ENCODE measurements at regions not wholly inside any gene's neighbourhood (a gene's known extent, or its start where the extent isn't known, plus 50 kb on each side); places are given as distances from the start of the nearest gene placed in this dataset.

DNA sequence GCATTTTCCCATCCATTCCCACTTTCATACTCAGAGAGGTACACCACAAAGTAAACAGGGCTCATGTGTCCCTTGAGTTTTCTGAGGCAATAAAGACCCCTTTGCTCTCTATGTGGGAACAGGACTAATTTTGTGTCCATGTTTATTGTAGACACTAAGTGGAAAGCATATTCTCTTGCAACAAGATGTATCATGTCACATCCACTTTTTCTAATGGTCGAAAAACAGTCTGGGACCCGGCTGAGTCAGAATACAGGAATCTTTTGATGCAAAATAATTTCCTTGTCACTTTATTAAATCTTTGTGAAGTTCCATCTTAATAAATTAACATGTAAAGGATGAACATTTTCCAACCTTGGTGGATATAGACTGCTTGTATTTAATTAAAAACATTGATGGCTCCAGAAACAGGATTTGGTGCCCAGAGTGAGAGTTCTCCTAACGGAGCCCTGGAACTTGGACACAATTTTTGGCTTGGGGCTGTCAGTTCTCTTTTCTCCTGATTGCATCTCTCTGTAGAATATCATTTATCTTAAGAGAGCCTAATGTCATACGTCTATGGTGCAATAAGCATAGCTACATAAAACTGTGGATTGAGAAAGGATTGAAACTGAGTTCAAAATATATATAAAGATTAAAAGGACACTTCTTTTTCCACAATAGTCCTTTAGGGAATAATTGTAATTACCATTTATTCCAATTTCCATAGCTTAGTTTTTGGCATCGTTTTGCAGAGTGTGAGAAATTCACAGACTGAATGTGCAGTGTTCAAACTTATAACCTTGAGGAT, 1116.7 kb upstream of the SEMA6A start:
- Histone ChIP-seq H3K36me3 (ENCODE audit: low read depth) (no peaks in the 10 kb centered on the region), H2AFZ (no peak overlapping the region), H3K4me3 (no peak overlapping the region), H3K9me2 (ENCODE audit: insufficient read depth) (no peaks in the 10 kb centered on the region), H4K20me1 (ENCODE audit: insufficient read depth) (no peaks in the 10 kb centered on the region), H3K9me3 (ENCODE audit: insufficient read depth, low read depth) (no peaks in the 10 kb centered on the region), H3K27ac (no peak overlapping the region), H3K79me2 (ENCODE audit: low read depth) (no peaks in the 10 kb centered on the region), H3K27me3 (ENCODE audit: insufficient read depth, low read depth) (no peaks in the 10 kb centered on the region), H3K4me2 (no peak overlapping the region), H3F3A (ENCODE audit: insufficient read depth, low read depth) (no peaks in the 10 kb centered on the region), H3K4me1 (replicated peaks; ENCODE audit: insufficient read depth) (no peaks in the 10 kb centered on the region)
- intact Hi-C loops (cut with micrococcal nuclease; ENCODE audit: unreplicated experiment), result no loop called here
- CTCF ChIA-PET, result no interaction called here
- BruUV-seq (replicated peaks), result no TSS peak
- no peak for TF ChIP-seq EZH2 (IDR thresholded peaks at IDR 0.05; ENCODE audit: low read depth)
- TF ChIP-seq, protein P1, sequence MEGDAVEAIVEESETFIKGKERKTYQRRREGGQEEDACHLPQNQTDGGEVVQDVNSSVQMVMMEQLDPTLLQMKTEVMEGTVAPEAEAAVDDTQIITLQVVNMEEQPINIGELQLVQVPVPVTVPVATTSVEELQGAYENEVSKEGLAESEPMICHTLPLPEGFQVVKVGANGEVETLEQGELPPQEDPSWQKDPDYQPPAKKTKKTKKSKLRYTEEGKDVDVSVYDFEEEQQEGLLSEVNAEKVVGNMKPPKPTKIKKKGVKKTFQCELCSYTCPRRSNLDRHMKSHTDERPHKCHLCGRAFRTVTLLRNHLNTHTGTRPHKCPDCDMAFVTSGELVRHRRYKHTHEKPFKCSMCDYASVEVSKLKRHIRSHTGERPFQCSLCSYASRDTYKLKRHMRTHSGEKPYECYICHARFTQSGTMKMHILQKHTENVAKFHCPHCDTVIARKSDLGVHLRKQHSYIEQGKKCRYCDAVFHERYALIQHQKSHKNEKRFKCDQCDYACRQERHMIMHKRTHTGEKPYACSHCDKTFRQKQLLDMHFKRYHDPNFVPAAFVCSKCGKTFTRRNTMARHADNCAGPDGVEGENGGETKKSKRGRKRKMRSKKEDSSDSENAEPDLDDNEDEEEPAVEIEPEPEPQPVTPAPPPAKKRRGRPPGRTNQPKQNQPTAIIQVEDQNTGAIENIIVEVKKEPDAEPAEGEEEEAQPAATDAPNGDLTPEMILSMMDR (conservative IDR thresholded peaks at IDR 0.05), result no peak
- POLR2A ChIA-PET (ENCODE audit: unreplicated experiment), result no interaction called here
- DNase-seq, result no peak

DNA sequence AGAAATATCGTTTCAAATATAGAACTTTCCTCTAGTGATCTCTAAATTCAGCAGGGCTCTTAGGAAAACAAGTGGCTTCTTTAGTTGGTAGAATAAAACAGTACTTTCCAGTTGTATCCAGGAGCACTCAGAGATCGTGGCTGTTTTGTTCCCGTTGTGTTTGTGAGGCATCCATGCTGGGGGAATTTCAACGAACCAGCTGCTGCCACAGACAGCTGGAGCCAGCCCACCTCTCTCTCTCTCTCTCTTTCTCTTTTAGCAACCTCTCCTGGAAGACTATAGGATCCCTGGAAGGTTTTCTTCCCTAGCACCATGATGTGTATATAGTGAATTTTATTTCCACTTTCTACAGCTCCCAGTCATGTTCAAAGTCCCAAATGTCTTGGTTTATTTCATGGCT, 1116.0 kb upstream of the SEMA6A start:
- H3K4me2 ChIP-seq, result no peak overlapping the region
- no TSS peak for BruUV-seq (replicated peaks)
- POLR2A ChIA-PET (ENCODE audit: unreplicated experiment), result no interaction called here
- no peak overlapping the region for H3K4me3 ChIP-seq
- intact Hi-C loops (cut with micrococcal nuclease; ENCODE audit: unreplicated experiment), result no loop called here
- DNase-seq, result no peak
- TF ChIP-seq EZH2 (IDR thresholded peaks at IDR 0.05; ENCODE audit: low read depth), result no peak
- TF ChIP-seq, protein P1 (conservative IDR thresholded peaks at IDR 0.05), result no peak
- no peaks in the 10 kb centered on the region for H3K36me3 ChIP-seq (ENCODE audit: low read depth)
- no peaks in the 10 kb centered on the region for H3K9me3 ChIP-seq (ENCODE audit: insufficient read depth, low read depth)
- CTCF ChIA-PET, result no interaction called here
- H3K27ac ChIP-seq, result no peak overlapping the region
- no peaks in the 10 kb centered on the region for H3K79me2 ChIP-seq (ENCODE audit: low read depth)
- H2AFZ ChIP-seq, result no peak overlapping the region
- no peaks in the 10 kb centered on the region for H3K4me1 ChIP-seq (replicated peaks; ENCODE audit: insufficient read depth)
- no peaks in the 10 kb centered on the region for H4K20me1 ChIP-seq (ENCODE audit: insufficient read depth)
- no peaks in the 10 kb centered on the region for H3K9me2 ChIP-seq (ENCODE audit: insufficient read depth)
- H3F3A ChIP-seq (ENCODE audit: insufficient read depth, low read depth), result no peaks in the 10 kb centered on the region
- H3K27me3 ChIP-seq (ENCODE audit: insufficient read depth, low read depth), result no peaks in the 10 kb centered on the region

DNA sequence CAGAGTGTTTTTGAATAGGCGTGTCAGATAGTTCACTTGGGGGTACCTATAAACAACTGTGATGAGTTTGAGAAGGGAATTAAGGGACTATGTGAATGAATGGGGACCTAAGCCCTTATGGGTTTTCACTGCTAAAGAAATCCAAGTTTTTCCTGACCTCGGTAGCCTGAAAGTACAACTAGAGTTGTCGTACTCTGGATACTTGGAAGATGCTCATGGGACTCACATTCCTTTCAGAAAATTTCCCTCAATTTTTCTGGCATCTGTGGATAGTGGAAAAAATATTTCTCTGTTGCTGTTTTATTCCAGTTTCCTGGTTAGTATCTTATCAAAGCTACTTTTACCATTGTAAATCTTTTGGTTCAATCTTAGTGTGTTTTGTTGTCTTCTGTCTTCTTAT, 1112.3 kb upstream of the SEMA6A start:
- no peaks in the 10 kb centered on the region for H3K4me1 ChIP-seq (replicated peaks; ENCODE audit: insufficient read depth)
- H4K20me1 ChIP-seq (ENCODE audit: insufficient read depth), result no peaks in the 10 kb centered on the region
- H3K4me3 ChIP-seq, result no peak overlapping the region
- ChIA-PET CTCF (no interaction called here), POLR2A (ENCODE audit: unreplicated experiment) (no interaction called here)
- H3F3A ChIP-seq (ENCODE audit: insufficient read depth, low read depth), result no peaks in the 10 kb centered on the region
- intact Hi-C loops (cut with micrococcal nuclease; ENCODE audit: unreplicated experiment), result no loop called here
- BruUV-seq (replicated peaks), result no TSS peak
- no peaks in the 10 kb centered on the region for H3K36me3 ChIP-seq (ENCODE audit: low read depth)
- DNase-seq, result no peak
- no peaks in the 10 kb centered on the region for H3K9me2 ChIP-seq (ENCODE audit: insufficient read depth)
- H3K79me2 ChIP-seq (ENCODE audit: low read depth), result no peaks in the 10 kb centered on the region
- peaks cover 13% of the 10 kb centered on the region for H3K27me3 ChIP-seq (ENCODE audit: insufficient read depth, low read depth)
- no peaks in the 10 kb centered on the region for H3K9me3 ChIP-seq (ENCODE audit: insufficient read depth, low read depth)
- H2AFZ ChIP-seq, result no peak overlapping the region
- H3K27ac ChIP-seq, result no peak overlapping the region
- H3K4me2 ChIP-seq, result no peak overlapping the region
- TF ChIP-seq EZH2 (IDR thresholded peaks at IDR 0.05; ENCODE audit: low read depth), result no peak
- TF ChIP-seq, protein P1 (conservative IDR thresholded peaks at IDR 0.05), result no peak
